ENCODE measurements at regions not wholly inside any gene's neighbourhood (a gene's known extent, or its start where the extent isn't known, plus 50 kb on each side); places are given as distances from the start of the nearest gene placed in this dataset.

GRCh38 chrX:28278726-28279125, 297.5 kb upstream of the DCAF8L1 start:
- intact Hi-C loops (cut with DNase I) = no loop called here
- H3K36me3 ChIP-seq (ENCODE audit: insufficient read depth in 1 of 2, low read depth in 1 of 2) = no peaks in the 10 kb centered on the region
- no peak overlapping the region for H3K4me3 ChIP-seq
- no peak for ATAC-seq
- DNase-seq = no peak
- H3K9me3 ChIP-seq = no peaks in the 10 kb centered on the region
- no peak overlapping the region for H3K27ac ChIP-seq
- TF ChIP-seq CTCF (IDR thresholded peaks at IDR 0.05) = no peak
- WGBS, 3 donors = 75 to 92% (median 83%) methylated on average over 1 of the region's 1 CpG
- H3K27me3 ChIP-seq (ENCODE audit: insufficient read depth in 3 of 3, low read length in 2 of 3) = no peaks in the 10 kb centered on the region
- H3K4me1 ChIP-seq = no peaks in the 10 kb centered on the region

GRCh38 chrX:28278251-28278650, 297.0 kb upstream of the DCAF8L1 start:
- Histone ChIP-seq H3K27ac (no peak overlapping the region), H3K4me3 (no peak overlapping the region), H3K4me1 (no peaks in the 10 kb centered on the region), H3K9me3 (no peaks in the 10 kb centered on the region), H3K36me3 (ENCODE audit: insufficient read depth in 1 of 2, low read depth in 1 of 2) (no peaks in the 10 kb centered on the region), H3K27me3 (ENCODE audit: insufficient read depth in 3 of 3, low read length in 2 of 3) (no peaks in the 10 kb centered on the region)
- ATAC-seq (no peak), DNase-seq (no peak)
- intact Hi-C loops (cut with DNase I) = no loop called here
- 47 to 51% (median 48%) methylated on average over 4 of the region's 4 CpGs for WGBS, 3 donors
- no peak for TF ChIP-seq CTCF (IDR thresholded peaks at IDR 0.05)

GRCh38 chrX:28273736-28274135, 292.5 kb upstream of the DCAF8L1 start:
- Histone ChIP-seq H3K27me3 (ENCODE audit: insufficient read depth in 3 of 3, low read length in 2 of 3) (no peaks in the 10 kb centered on the region), H3K4me1 (no peaks in the 10 kb centered on the region), H3K9me3 (no peaks in the 10 kb centered on the region), H3K36me3 (ENCODE audit: insufficient read depth in 1 of 2, low read depth in 1 of 2) (no peaks in the 10 kb centered on the region), H3K4me3 (no peak overlapping the region), H3K27ac (no peak overlapping the region)
- TF ChIP-seq CTCF (IDR thresholded peaks at IDR 0.05) = no peak
- WGBS, 3 donors = 39 to 54% (median 47%) methylated on average over 3 of the region's 3 CpGs
- intact Hi-C loops (cut with DNase I) = no loop called here
- ATAC-seq (no peak), DNase-seq (no peak)

GRCh38 chrX:28246675-28247074, 265.4 kb upstream of the DCAF8L1 start:
- no peaks in the 10 kb centered on the region for H3K4me1 ChIP-seq
- intact Hi-C loops (cut with DNase I) = no loop called here
- ATAC-seq (no peak), DNase-seq (no peak)
- no peaks in the 10 kb centered on the region for H3K36me3 ChIP-seq (ENCODE audit: insufficient read depth in 1 of 2, low read depth in 1 of 2)
- no peak for TF ChIP-seq CTCF (IDR thresholded peaks at IDR 0.05)
- no peaks in the 10 kb centered on the region for H3K27me3 ChIP-seq (ENCODE audit: insufficient read depth in 3 of 3, low read length in 2 of 3)
- H3K4me3 ChIP-seq = no peak overlapping the region
- H3K27ac ChIP-seq = no peak overlapping the region
- no peaks in the 10 kb centered on the region for H3K9me3 ChIP-seq
- WGBS, 3 donors = 81 to 94% (median 92%) methylated on average over 7 of the region's 7 CpGs

- Histone ChIP-seq H3K9me3 (no peaks in the 10 kb centered on the region), H3K4me1 (no peaks in the 10 kb centered on the region)
Observed at GRCh38 chrX:28229217-28229616, 248.0 kb upstream of the DCAF8L1 start.

More at GRCh38 chrX:28229217-28229616, 248.0 kb upstream of the DCAF8L1 start:
- no peak for DNase-seq
- H3K36me3 ChIP-seq (ENCODE audit: insufficient read depth in 1 of 2, low read depth in 1 of 2) = no peaks in the 10 kb centered on the region
- ATAC-seq = no peak
- intact Hi-C loops (cut with DNase I) = no loop called here
- no peak for TF ChIP-seq CTCF (IDR thresholded peaks at IDR 0.05)
- H3K27me3 ChIP-seq (ENCODE audit: insufficient read depth in 3 of 3, low read length in 2 of 3) = no peaks in the 10 kb centered on the region
- H3K27ac ChIP-seq = no peak overlapping the region
- no peak overlapping the region for H3K4me3 ChIP-seq
